Activated naive CD8-positive, alpha-beta T cell treated with anti-CD3 and anti-CD28 coated beads, Interleukin-2, amount 10 ng/mL, durations not matched to agents 7 days and 5 days (primary cell): ENCODE measurements at regions not wholly inside any gene's neighbourhood (a gene's known extent, or its start where the extent isn't known, plus 50 kb on each side); places are given as distances from the start of the nearest gene placed in this dataset.

Experiments used
- ATAC-seq: fragments of 150-1000 bp; cut with Tn5 transposase; one replicate; pipeline ENCODE4 v1.10.0; 2021; ENCODE audit warnings: low read depth, moderate library complexity
- POLR2A ChIA-PET: fragments of 350-600 bp; sonication (Branson Sonifier 250); formaldehyde crosslinking; loops from one replicate; lab custom pipeline; 2021; ENCODE audit warnings: antibody characterized with exemption; lab: Charles Lee
- DNase-seq: peaks from one replicate; pipeline ENCODE4 v3.0.0; 2021
- H3K27ac Mint-ChIP-seq: one replicate; pipeline ENCODE4 v1.8.0; 2022; ENCODE audit warnings: mild to moderate bottlenecking, mixed read lengths
- H3K27me3 Mint-ChIP-seq: one replicate; pipeline ENCODE4 v1.8.0; 2022; ENCODE audit warnings: mild to moderate bottlenecking, moderate library complexity, mixed read lengths
- H3K36me3 Mint-ChIP-seq: one replicate; pipeline ENCODE4 v1.8.0; 2021; ENCODE audit warnings: mild to moderate bottlenecking, mixed read lengths
- H3K4me1 Mint-ChIP-seq: one replicate; pipeline ENCODE4 v1.8.0; 2021; ENCODE audit warnings: mixed read lengths
- H3K4me3 Mint-ChIP-seq: one replicate; pipeline ENCODE4 v1.8.0; 2022; ENCODE audit warnings: mild to moderate bottlenecking, moderate library complexity, mixed read lengths
- H3K9me3 Mint-ChIP-seq: one replicate; pipeline ENCODE4 v1.8.0; 2021; ENCODE audit warnings: mixed read lengths

DNA sequence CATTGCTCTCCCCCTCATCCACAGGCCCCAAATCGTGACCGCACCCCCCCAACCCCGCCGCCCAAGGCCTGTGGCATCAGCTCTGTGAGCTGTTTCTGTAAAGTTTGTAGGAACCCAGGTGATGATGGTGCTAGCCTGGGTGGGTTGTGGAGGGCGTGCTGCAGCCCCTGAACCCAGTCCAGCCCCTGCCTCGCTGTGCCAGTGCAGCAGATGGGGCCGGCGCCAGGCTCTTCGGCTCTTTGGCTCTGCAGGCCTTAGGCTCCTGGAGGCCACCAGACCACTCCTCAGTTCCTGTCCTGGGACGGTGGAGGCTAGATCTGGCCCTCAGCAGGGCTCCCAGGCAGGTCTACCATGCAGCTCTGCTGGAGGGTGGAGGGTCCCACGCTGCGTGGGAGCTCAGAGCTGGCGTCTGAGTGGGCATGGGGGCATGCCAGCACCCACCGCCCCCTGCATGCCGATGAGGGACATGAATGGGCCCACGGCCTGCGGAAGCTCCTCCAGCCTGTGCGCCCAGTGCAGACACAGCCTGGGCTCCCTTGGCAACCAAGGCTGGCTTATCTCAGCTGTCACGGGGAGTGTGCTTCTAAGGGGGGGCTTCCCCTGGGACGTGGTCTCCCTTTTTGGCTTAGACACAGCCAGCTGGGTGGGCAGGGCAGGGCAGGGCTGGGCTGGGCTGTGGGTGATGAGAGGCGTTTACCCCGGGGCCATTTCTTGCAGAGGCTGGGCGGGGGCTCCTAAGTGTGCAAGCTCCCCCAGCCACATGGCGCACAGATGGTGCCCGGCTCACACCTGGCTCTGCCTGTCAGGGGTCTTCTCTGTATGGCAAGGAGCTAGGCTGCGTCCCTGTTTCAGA lies 1187.6 kb downstream of the BRD1 start:
- H3K9me3 Mint-ChIP-seq = no peaks in the 10 kb centered on the region
- peaks cover 13% of the 10 kb centered on the region for H3K4me1 Mint-ChIP-seq
- H3K27me3 Mint-ChIP-seq = no peaks in the 10 kb centered on the region
- no peaks in the 10 kb centered on the region for H3K36me3 Mint-ChIP-seq
- ATAC-seq = no peak
- H3K4me3 Mint-ChIP-seq = no peak overlapping the region
- DNase-seq = no peak
- H3K27ac Mint-ChIP-seq = peak overlapping the region; percentile 45
- POLR2A ChIA-PET = no interaction called here

GRCh38 chr22:48639021-48639795 lies 1188.5 kb downstream of the BRD1 start:
- H3K27me3 Mint-ChIP-seq = no peaks in the 10 kb centered on the region
- H3K9me3 Mint-ChIP-seq = no peaks in the 10 kb centered on the region
- POLR2A ChIA-PET = no interaction called here
- ATAC-seq = no peak
- H3K4me3 Mint-ChIP-seq = no peak overlapping the region
- peaks cover 13% of the 10 kb centered on the region for H3K4me1 Mint-ChIP-seq
- H3K36me3 Mint-ChIP-seq = no peaks in the 10 kb centered on the region
- DNase-seq = no peak
- H3K27ac Mint-ChIP-seq = no peak overlapping the region

- DNase-seq (no peak), ATAC-seq (no peak)
- Mint-ChIP-seq H3K9me3 (no peaks in the 10 kb centered on the region), H3K4me3 (no peak overlapping the region), H3K36me3 (no peaks in the 10 kb centered on the region), H3K4me1 (peaks cover 10% of the 10 kb centered on the region), H3K27me3 (no peaks in the 10 kb centered on the region), H3K27ac (no peak overlapping the region)
- POLR2A ChIA-PET = no interaction called here
Measured at GRCh38 chr22:48637231-48637630, 1190.4 kb downstream of the BRD1 start.

DNA sequence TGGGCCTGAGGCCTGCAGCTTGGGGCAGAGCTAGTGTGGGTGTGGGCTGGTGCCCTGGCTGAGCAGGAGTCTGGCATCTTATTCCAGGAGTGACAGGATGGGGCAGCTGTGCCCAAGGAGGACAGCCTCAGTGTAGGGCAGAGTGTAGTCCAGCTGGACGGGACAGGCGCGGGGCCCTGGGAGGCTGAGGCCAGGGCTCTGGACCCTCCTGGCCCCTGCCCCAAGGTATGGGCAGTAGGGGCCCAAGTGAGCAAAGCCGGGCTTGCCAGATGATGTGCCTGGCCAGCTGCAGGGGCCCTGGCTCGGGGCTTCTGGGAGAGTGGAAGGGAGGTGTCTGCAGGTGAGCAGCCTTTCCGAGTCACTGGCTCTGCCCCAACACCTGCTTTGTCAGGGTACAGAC lies 1190.9 kb downstream of the BRD1 start:
- no peaks in the 10 kb centered on the region for H3K36me3 Mint-ChIP-seq
- H3K9me3 Mint-ChIP-seq = no peaks in the 10 kb centered on the region
- H3K4me3 Mint-ChIP-seq = no peak overlapping the region
- DNase-seq (no peak), ATAC-seq (no peak)
- no peak overlapping the region for H3K27ac Mint-ChIP-seq
- no peaks in the 10 kb centered on the region for H3K27me3 Mint-ChIP-seq
- H3K4me1 Mint-ChIP-seq = peaks cover 10% of the 10 kb centered on the region
- POLR2A ChIA-PET = no interaction called here

GRCh38 chr22:48635816-48636215 lies 1191.9 kb downstream of the BRD1 start:
- no peaks in the 10 kb centered on the region for H3K9me3 Mint-ChIP-seq
- ATAC-seq = no peak
- no peaks in the 10 kb centered on the region for H3K27me3 Mint-ChIP-seq
- H3K4me3 Mint-ChIP-seq = no peak overlapping the region
- no peaks in the 10 kb centered on the region for H3K36me3 Mint-ChIP-seq
- no peak for DNase-seq
- peak overlapping the region; percentile 2 for H3K27ac Mint-ChIP-seq
- peaks cover 8% of the 10 kb centered on the region for H3K4me1 Mint-ChIP-seq
- POLR2A ChIA-PET = no interaction called here

DNA sequence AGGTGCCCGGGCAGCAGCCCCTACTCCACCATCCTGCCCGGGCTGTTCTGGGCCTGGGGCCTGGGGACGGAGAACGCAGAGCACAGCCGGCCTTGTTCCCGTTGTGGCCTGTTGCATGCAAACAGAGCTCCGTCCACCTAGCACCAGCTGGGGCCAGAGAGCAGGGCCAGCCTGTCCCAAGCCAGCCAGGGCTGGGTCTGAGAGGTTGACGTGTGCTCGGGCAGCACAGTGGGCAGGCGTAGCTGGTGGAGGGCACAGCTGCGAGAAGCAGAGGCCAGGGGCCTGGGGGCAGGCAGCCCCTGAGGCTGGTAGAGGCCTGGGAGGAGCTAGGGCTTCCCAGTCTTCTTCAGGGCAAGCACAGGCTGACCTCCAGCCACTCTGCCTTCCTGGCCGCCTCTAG lies 1192.6 kb downstream of the BRD1 start:
- DNase-seq (no peak), ATAC-seq (no peak)
- POLR2A ChIA-PET = no interaction called here
- Mint-ChIP-seq H3K27me3 (no peaks in the 10 kb centered on the region), H3K4me1 (peaks cover 8% of the 10 kb centered on the region), H3K36me3 (no peaks in the 10 kb centered on the region), H3K27ac (no peak overlapping the region), H3K4me3 (no peak overlapping the region), H3K9me3 (no peaks in the 10 kb centered on the region)

DNA sequence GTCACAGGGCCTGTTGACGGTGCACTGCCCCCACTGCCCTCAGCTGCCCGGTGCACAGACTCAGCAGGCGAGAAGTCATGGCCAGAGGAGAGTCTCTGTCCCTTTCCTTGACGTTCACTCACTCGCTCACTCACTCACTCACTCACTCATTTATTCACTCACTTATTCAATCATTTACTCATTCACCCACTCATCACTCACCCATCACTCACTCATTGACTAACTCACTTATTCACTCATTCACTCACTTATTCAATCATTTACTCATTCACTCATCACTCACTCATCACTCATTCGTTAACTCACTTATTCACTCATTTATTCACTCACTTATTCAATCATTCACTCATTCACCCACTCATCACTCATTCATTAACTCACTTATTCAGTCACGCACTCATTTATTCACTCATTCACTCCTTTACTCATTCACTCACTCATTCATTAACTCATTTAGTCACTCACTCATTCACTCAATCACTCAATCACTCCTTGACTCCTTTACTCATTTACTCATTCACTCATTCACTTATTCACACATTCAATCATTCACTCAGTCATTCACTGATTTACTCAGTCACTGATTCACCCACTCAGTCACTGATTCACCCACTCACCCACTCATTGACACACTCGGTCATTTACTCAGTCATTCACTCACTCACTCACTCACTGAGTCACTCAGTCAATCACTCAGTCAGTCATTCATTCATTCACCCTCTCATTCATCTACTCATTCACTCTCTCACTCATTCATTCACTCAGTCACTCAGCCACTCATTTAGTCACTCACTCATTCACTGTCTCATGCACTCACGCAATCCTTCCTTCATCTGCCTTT lies 1193.5 kb downstream of the BRD1 start:
- POLR2A ChIA-PET = no interaction called here
- H3K27ac Mint-ChIP-seq = no peak overlapping the region
- no peak overlapping the region for H3K4me3 Mint-ChIP-seq
- DNase-seq (no peak), ATAC-seq (no peak)
- H3K4me1 Mint-ChIP-seq = peaks cover 8% of the 10 kb centered on the region
- H3K9me3 Mint-ChIP-seq = no peaks in the 10 kb centered on the region
- no peaks in the 10 kb centered on the region for H3K27me3 Mint-ChIP-seq
- H3K36me3 Mint-ChIP-seq = no peaks in the 10 kb centered on the region

DNA sequence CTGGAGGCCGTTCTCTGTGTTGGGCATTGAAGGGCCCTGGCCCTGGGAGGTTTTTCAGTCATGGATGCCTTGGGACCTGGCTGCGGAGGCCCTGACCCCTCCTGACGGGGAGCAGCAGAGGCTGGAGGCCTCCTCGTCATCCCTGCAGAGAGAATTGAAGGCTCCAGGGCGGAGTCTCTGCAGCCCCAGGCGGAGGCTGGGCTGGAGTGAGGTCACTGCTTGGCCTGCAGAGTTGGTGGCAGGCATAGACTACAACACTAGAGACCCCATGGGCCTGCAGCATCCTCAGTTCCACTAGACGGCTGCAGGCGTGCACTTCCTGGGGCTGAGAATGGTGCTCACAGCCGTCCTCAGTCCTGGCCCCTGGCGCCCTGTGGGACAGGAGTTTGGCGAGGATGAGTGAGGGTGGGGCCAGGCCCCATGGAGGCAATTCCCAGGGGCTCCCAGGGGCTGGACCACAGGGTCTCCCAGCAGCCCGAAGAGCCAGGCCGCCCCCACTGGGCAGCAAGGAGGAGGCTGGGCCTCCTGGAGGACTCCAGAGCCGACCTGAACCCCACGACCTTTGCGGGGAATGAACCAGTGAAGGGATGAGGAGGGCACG lies 1194.9 kb downstream of the BRD1 start:
- no peaks in the 10 kb centered on the region for H3K9me3 Mint-ChIP-seq
- no peak for ATAC-seq
- H3K4me3 Mint-ChIP-seq = no peak overlapping the region
- DNase-seq = no peak
- peaks cover 8% of the 10 kb centered on the region for H3K4me1 Mint-ChIP-seq
- H3K36me3 Mint-ChIP-seq = no peaks in the 10 kb centered on the region
- H3K27me3 Mint-ChIP-seq = no peaks in the 10 kb centered on the region
- H3K27ac Mint-ChIP-seq = no peak overlapping the region
- POLR2A ChIA-PET = no interaction called here

DNA sequence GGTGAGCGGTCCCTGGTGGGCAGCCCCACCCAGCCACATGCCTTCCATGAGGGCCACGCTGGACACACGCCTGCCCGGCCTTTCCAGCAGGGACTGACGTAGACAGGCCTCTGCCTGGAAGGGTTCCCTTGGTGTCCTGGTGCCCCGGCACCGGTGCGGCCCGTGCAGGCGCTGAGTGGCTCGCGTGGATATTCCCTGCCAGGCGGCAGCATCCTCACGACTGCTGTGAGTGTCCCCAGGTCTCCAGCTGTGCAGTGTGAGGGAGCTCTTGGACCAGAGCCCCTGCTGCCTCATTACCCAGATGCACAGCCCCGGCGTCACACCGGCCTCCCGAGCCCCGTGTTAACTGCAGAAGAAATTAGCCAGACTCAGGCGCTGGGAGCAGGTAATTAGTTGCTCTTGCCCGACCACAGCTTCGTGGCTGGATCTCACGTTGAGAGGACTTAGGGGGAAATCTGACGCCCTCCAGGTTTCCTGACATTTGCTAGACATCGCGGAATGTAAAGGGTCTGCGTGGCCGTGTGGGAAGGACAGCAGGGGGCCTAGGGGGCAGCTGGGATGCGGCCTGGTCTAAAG lies 1196.3 kb downstream of the BRD1 start:
- H3K4me1 Mint-ChIP-seq = peaks cover 8% of the 10 kb centered on the region
- peaks cover 6% of the 10 kb centered on the region for H3K27me3 Mint-ChIP-seq
- ATAC-seq (no peak), DNase-seq (no peak)
- H3K9me3 Mint-ChIP-seq = no peaks in the 10 kb centered on the region
- no peak overlapping the region for H3K4me3 Mint-ChIP-seq
- POLR2A ChIA-PET = no interaction called here
- H3K27ac Mint-ChIP-seq = no peak overlapping the region
- no peaks in the 10 kb centered on the region for H3K36me3 Mint-ChIP-seq

- Mint-ChIP-seq H3K4me3 (no peak overlapping the region), H3K27me3 (peaks cover 12% of the 10 kb centered on the region), H3K4me1 (peaks cover 4% of the 10 kb centered on the region), H3K36me3 (no peaks in the 10 kb centered on the region), H3K9me3 (no peaks in the 10 kb centered on the region), H3K27ac (no peak overlapping the region)
- no peak for ATAC-seq
- no peak for DNase-seq
- POLR2A ChIA-PET = no interaction called here
Measured at GRCh38 chr22:48630848-48631247, 1196.8 kb downstream of the BRD1 start.

- Mint-ChIP-seq H3K4me1 (peaks cover 2% of the 10 kb centered on the region), H3K36me3 (no peaks in the 10 kb centered on the region), H3K27me3 (peaks cover 14% of the 10 kb centered on the region), H3K4me3 (no peak overlapping the region), H3K27ac (no peak overlapping the region), H3K9me3 (no peaks in the 10 kb centered on the region)
- POLR2A ChIA-PET = no interaction called here
- no peak for ATAC-seq
- no peak for DNase-seq
Measured at GRCh38 chr22:48630433-48630754, 1197.3 kb downstream of the BRD1 start.

- H3K4me1 Mint-ChIP-seq = peaks cover 2% of the 10 kb centered on the region
- ATAC-seq (no peak), DNase-seq (no peak)
- POLR2A ChIA-PET = no interaction called here
- no peak overlapping the region for H3K4me3 Mint-ChIP-seq
- H3K27me3 Mint-ChIP-seq = peaks cover 14% of the 10 kb centered on the region
- H3K9me3 Mint-ChIP-seq = no peaks in the 10 kb centered on the region
- no peaks in the 10 kb centered on the region for H3K36me3 Mint-ChIP-seq
- H3K27ac Mint-ChIP-seq = no peak overlapping the region
Measured at GRCh38 chr22:48629631-48630432, 1197.8 kb downstream of the BRD1 start.
